Karpas-422 (cell line): ENCODE measurements at regions not wholly inside any gene's neighbourhood (a gene's known extent, or its start where the extent isn't known, plus 50 kb on each side); places are given as distances from the start of the nearest gene placed in this dataset.

Experiments
- DNase-seq: peaks from one replicate; pipeline ENCODE4 v3.0.0-alpha.2; 2015
- H2AFZ ChIP-seq: fragments of 200-600 bp; sonication (generic); 2 replicates; pipeline ENCODE4 v1.6.1; 2014; ENCODE audit warnings: antibody characterized with exemption, low read length, mixed read lengths
- H3K27ac ChIP-seq: fragments of 200-600 bp; sonication (generic); 2 replicates; pipeline ENCODE4 v1.5.1; 2014; ENCODE audit warnings: mild to moderate bottlenecking, low read length, moderate library complexity
- H3K27me3 ChIP-seq: fragments of 200-600 bp; sonication (generic); 2 replicates; pipeline ENCODE4 v1.6.1; 2014; ENCODE audit warnings: low read length, mixed read lengths
- H3K36me3 ChIP-seq: fragments of 200-600 bp; sonication (generic); 2 replicates; pipeline ENCODE4 v1.6.1; 2014; ENCODE audit warnings: low read length, mixed read lengths; ENCODE audit not compliant: insufficient read depth
- H3K4me1 ChIP-seq: fragments of 200-600 bp; sonication (generic); 2 replicates; pipeline ENCODE4 v1.6.1; 2014; ENCODE audit warnings: mild to moderate bottlenecking, low read length, mixed read lengths
- H3K4me2 ChIP-seq: fragments of 200-600 bp; sonication (generic); 2 replicates; pipeline ENCODE4 v1.6.1; 2014; ENCODE audit warnings: low read length, low read depth, mild to moderate bottlenecking; ENCODE audit not compliant: poor library complexity, severe bottlenecking
- H3K4me3 ChIP-seq: fragments of 200-600 bp; sonication (generic); 2 replicates; pipeline ENCODE4 v1.5.1; 2014; ENCODE audit warnings: mild to moderate bottlenecking, antibody characterized with exemption, low read length, mixed read lengths
- H3K79me2 ChIP-seq: fragments of 200-600 bp; sonication (generic); 2 replicates; pipeline ENCODE4 v1.6.1; 2014; ENCODE audit warnings: mild to moderate bottlenecking, low read length, mixed read lengths
- H3K9ac ChIP-seq: fragments of 200-600 bp; sonication (generic); 2 replicates; pipeline ENCODE4 v1.6.0; 2014; ENCODE audit warnings: low read length
- H3K9me2 ChIP-seq: fragments of 200-600 bp; sonication (generic), shearing (Covaris generic); replicated peaks from 2 replicates; pipeline ENCODE4 v1.6.0; 2014; ENCODE audit warnings: mild to moderate bottlenecking, low read length, moderate library complexity; ENCODE audit not compliant: insufficient read depth
- H3K9me3 ChIP-seq: fragments of 300-700, 200-600 bp; sonication (generic); 2 replicates; pipeline ENCODE4 v1.6.1; 2014; ENCODE audit warnings: low read length, mixed read lengths
- H4K20me1 ChIP-seq: fragments of 200-600 bp; sonication (generic); 2 replicates; pipeline ENCODE4 v1.6.1; 2014; ENCODE audit warnings: mild to moderate bottlenecking, antibody characterized with exemption, low read length, low read depth; ENCODE audit not compliant: insufficient read depth

DNA sequence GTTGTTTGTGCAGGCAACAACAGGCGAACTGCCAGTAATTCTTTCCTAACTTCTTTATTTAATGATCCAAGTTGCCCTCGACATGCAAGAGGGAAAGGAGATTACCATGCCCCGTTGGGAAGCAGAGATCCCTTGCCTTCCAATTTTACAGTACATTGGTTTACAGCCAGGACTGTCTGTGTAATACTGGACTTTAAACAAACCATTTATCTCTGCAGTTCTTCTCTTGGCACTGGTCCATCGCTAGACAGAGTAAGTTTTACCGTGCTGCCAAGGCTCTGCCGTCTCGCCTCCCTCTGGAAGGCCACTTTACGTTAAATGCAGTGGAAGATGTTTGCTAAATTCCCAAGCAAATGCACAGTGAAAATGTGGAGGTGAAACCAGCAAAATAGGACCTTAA lies 660.3 kb upstream of the PRKX start:
- H3K9ac ChIP-seq, result no peak overlapping the region
- H2AFZ ChIP-seq, result no peak overlapping the region
- no peaks in the 10 kb centered on the region for H3K36me3 ChIP-seq

DNA sequence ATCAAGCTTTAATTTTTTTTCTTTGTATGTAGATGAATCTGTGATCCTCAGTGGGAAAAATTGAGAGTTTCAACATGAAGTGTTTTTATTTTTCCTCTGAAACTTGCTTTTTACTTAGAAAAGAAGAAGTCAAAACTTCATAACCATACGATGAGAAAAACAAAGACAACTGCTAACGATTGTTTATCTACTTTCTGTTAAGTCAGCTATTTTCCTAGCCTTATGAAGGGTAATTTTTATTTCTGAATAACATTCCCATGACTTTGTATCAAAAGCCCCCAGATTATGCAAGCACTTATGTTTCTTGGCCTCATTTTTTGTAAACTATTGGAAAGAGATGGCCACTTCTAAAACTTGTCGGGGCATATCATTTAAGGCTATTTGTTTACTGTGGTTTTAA lies 645.1 kb upstream of the PRKX start:
- Histone ChIP-seq H3K9me2 (no peaks in the 10 kb centered on the region), H3K79me2 (no peaks in the 10 kb centered on the region), H3K36me3 (no peaks in the 10 kb centered on the region), H3K4me3 (no peak overlapping the region), H2AFZ (no peak overlapping the region), H3K27me3 (no peaks in the 10 kb centered on the region), H3K4me2 (no peak overlapping the region), H3K9ac (no peak overlapping the region), H4K20me1 (no peaks in the 10 kb centered on the region), H3K27ac (no peak overlapping the region), H3K4me1 (no peaks in the 10 kb centered on the region), H3K9me3 (no peaks in the 10 kb centered on the region)
- no peak for DNase-seq

More for the DNA sequence above, 660.3 kb upstream of the PRKX start:
- no peaks in the 10 kb centered on the region for H4K20me1 ChIP-seq
- H3K4me3 ChIP-seq, result no peak overlapping the region
- no peaks in the 10 kb centered on the region for H3K9me3 ChIP-seq
- no peak for DNase-seq
- no peak overlapping the region for H3K4me2 ChIP-seq
- no peaks in the 10 kb centered on the region for H3K9me2 ChIP-seq
- H3K27me3 ChIP-seq, result 0 out of 2 replicates have a peak, but pooled peaks cover 3% of the 10 kb centered on the region
- H3K4me1 ChIP-seq, result no peaks in the 10 kb centered on the region
- no peaks in the 10 kb centered on the region for H3K79me2 ChIP-seq
- no peak overlapping the region for H3K27ac ChIP-seq

DNA sequence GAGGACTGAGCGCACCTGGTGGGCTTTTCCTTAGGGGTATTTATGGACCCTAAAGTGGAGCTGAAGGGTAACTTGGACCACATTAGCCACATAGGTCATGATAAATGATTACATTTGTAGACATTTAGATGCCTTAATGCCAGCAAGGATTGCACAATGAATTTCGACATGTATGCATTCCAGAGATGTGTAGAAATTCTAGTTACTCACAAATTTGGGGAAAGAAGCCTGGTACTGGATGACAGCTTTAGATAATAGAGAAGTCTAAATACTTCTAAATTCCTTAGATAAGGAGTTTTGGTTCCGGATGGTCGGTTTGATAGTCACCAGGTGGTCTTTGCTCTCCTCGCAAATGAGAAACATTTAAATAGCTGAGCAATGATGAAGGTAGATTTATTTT lies 609.5 kb upstream of the PRKX start:
- Histone ChIP-seq H3K4me1 (peaks cover 9% of the 10 kb centered on the region), H3K9me2 (no peaks in the 10 kb centered on the region), H3K4me2 (no peak overlapping the region), H3K4me3 (no peak overlapping the region), H3K27me3 (no peaks in the 10 kb centered on the region; the same call in 1 of the 2 replicates), H3K9ac (no peak overlapping the region), H3K36me3 (no peaks in the 10 kb centered on the region), H2AFZ (no peak overlapping the region), H4K20me1 (no peaks in the 10 kb centered on the region), H3K27ac (no peak overlapping the region), H3K79me2 (no peaks in the 10 kb centered on the region), H3K9me3 (no peaks in the 10 kb centered on the region)
- DNase-seq, result no peak

DNA sequence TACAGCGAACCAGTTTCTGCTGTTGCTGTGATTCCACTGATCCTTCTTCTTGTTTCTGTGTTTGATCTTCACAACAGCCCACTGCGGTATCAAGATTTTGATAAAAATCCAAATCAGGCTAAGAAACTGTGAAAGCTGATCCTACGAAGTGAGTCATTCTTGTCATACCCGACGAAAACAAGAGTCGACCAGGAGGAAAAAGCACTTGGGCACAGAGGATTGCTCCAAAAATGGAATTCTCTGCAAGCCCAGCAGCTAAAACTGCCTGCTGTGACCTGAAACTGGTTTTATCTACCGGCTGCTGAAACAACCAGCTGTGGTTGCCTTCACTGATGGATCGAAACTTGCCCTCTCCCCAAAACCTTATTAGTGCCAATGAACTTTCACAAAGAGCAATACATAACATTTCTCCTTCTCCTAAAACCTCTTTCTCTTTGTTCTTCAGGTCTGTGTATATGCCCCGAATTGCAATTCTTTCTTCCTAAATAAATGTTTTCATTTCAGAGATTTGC lies 607.0 kb upstream of the PRKX start:
- H4K20me1 ChIP-seq, result no peaks in the 10 kb centered on the region
- peaks cover 9% of the 10 kb centered on the region for H3K4me1 ChIP-seq
- no peaks in the 10 kb centered on the region for H3K79me2 ChIP-seq
- H3K9me3 ChIP-seq, result no peaks in the 10 kb centered on the region
- H3K9me2 ChIP-seq, result no peaks in the 10 kb centered on the region
- no peak for DNase-seq
- no peaks in the 10 kb centered on the region for H3K36me3 ChIP-seq
- no peaks in the 10 kb centered on the region; the same call in 1 of the 2 replicates for H3K27me3 ChIP-seq
- no peak overlapping the region for H3K27ac ChIP-seq
- H3K4me3 ChIP-seq, result no peak overlapping the region
- H3K9ac ChIP-seq, result no peak overlapping the region
- H3K4me2 ChIP-seq, result no peak overlapping the region
- no peak overlapping the region for H2AFZ ChIP-seq

DNA sequence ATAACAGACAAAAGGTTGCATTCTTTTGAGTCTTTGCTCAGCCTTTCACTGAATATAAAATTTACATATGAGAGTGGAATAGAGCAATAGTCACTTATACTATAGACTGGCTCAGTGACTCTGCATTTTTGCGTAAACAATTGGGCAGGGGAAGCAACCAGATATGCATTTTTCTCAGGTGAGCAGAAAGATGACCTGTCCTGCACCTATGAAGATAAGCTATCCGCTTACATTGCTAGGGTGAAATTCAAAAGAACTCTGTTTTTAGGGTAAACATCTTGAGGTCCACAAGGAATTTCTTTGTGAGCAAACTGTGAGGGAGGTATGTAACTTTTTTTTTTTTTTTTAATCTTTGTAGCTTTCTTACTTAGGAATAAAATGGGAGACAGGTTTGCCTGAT lies 602.4 kb upstream of the PRKX start:
- Histone ChIP-seq H3K9me2 (no peaks in the 10 kb centered on the region), H3K9ac (no peak overlapping the region), H3K9me3 (no peaks in the 10 kb centered on the region), H3K36me3 (no peaks in the 10 kb centered on the region), H4K20me1 (no peaks in the 10 kb centered on the region), H3K4me3 (no peak overlapping the region), H3K4me1 (no peaks in the 10 kb centered on the region), H2AFZ (no peak overlapping the region), H3K27me3 (no peaks in the 10 kb centered on the region), H3K79me2 (no peaks in the 10 kb centered on the region), H3K27ac (no peak overlapping the region), H3K4me2 (no peak overlapping the region)
- no peak for DNase-seq

DNA sequence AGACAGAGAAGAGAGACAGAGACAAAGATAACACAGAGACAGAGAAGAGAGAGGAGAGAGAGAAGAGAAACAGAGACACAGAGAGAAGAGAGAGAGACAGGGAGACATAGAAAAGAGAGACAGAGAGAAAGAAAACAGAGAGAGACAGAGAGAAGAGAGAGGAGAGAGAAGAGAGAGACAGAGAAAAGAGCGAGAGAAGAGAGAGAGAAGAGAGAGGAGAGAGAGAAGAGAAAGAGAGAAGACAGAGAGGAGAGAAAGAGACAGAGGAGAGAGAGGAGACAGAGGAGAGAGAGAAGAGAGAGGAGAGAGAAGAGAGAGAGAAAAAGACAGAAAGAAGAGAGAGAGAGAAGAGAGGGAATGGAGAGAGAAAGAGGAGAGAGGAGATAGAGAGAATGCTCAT lies 601.1 kb upstream of the PRKX start:
- Histone ChIP-seq H3K9ac (no peak overlapping the region), H3K79me2 (no peaks in the 10 kb centered on the region), H3K4me1 (no peaks in the 10 kb centered on the region), H3K4me2 (no peak overlapping the region), H3K36me3 (no peaks in the 10 kb centered on the region), H3K27me3 (no peaks in the 10 kb centered on the region), H4K20me1 (no peaks in the 10 kb centered on the region), H3K9me3 (no peaks in the 10 kb centered on the region), H3K9me2 (no peaks in the 10 kb centered on the region), H2AFZ (no peak overlapping the region), H3K27ac (no peak overlapping the region), H3K4me3 (no peak overlapping the region)
- DNase-seq, result no peak

DNA sequence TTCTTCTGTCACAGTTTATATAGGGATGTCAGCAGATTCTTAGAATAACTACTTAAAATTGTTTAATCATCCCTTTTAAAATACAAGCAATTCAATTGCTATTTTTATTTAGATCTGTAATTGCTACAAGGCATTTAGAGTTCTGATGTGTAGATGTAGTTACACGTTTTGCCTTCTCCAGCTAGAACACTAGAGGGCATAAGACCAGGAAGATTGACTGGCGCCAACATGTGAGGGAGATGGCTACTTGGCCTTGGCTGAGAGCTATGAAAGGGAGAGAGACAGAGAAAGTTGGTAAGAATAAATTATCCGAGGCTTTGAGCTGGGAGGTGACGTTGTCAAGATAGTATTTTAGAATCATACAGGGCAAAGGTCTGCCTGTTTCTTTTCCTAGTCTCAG lies 563.7 kb upstream of the PRKX start:
- no peak overlapping the region for H3K4me3 ChIP-seq
- no peaks in the 10 kb centered on the region for H3K9me2 ChIP-seq
- H3K9ac ChIP-seq, result no peak overlapping the region
- H4K20me1 ChIP-seq, result no peaks in the 10 kb centered on the region
- H2AFZ ChIP-seq, result no peak overlapping the region
- no peak overlapping the region for H3K4me2 ChIP-seq
- H3K27ac ChIP-seq, result no peak overlapping the region
- peaks cover 5% of the 10 kb centered on the region; the same call in 1 of the 2 replicates for H3K4me1 ChIP-seq
- no peaks in the 10 kb centered on the region for H3K36me3 ChIP-seq
- DNase-seq, result peak; percentile 86
- H3K79me2 ChIP-seq, result no peaks in the 10 kb centered on the region
- no peaks in the 10 kb centered on the region for H3K27me3 ChIP-seq
- no peaks in the 10 kb centered on the region for H3K9me3 ChIP-seq

DNA sequence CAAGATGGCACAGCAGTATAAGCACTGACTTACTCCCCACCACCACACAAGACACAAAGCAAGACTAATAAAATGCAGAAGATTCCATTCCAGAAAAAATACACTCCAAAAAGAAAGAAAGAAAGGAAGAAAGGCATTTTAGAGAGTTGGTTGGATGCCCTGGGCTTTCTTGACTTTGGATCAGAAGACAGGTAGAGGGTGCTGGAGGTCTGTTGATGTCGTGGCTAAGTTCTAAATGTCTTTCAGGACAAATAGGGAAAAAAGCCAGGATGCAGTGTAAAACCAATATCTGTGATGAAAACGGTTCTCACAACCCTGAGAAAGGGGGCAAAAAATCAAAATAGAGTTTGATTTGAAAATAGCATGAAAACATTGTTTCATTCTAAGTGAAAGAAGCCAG lies 555.2 kb upstream of the PRKX start:
- H3K4me2 ChIP-seq, result no peak overlapping the region
- no peaks in the 10 kb centered on the region for H3K79me2 ChIP-seq
- no peak overlapping the region for H2AFZ ChIP-seq
- no peaks in the 10 kb centered on the region for H3K4me1 ChIP-seq
- H3K4me3 ChIP-seq, result no peak overlapping the region
- H3K27me3 ChIP-seq, result no peaks in the 10 kb centered on the region
- no peaks in the 10 kb centered on the region for H3K9me2 ChIP-seq
- no peak overlapping the region for H3K9ac ChIP-seq
- H3K9me3 ChIP-seq, result no peaks in the 10 kb centered on the region
- H3K27ac ChIP-seq, result no peak overlapping the region
- no peaks in the 10 kb centered on the region for H4K20me1 ChIP-seq
- H3K36me3 ChIP-seq, result no peaks in the 10 kb centered on the region
- DNase-seq, result no peak

DNA sequence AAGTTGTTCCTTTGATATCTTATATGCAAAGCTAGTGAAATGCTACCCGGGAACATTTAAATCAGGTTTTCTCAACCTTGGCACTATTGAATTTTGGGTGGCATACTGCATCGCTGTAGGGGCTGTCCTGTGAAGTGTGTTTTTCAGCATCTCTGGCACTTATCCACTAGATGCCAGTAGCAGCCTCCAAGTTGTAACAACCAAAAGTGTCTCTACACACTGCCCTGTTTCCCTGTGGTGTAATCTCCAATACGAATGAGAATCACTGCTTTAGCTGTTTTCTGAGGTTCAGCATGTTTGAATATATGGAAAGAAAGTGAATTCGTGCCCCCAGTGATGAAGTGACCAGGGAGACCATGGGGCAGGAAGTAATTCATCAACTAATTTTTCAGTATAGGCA lies 551.6 kb upstream of the PRKX start:
- no peaks in the 10 kb centered on the region for H3K9me2 ChIP-seq
- no peak for DNase-seq
- H3K4me3 ChIP-seq, result no peak overlapping the region
- no peak overlapping the region for H3K9ac ChIP-seq
- peaks cover 14% of the 10 kb centered on the region for H3K4me1 ChIP-seq
- H3K79me2 ChIP-seq, result no peaks in the 10 kb centered on the region
- no peak overlapping the region for H3K4me2 ChIP-seq
- H3K36me3 ChIP-seq, result no peaks in the 10 kb centered on the region
- no peaks in the 10 kb centered on the region for H3K27me3 ChIP-seq
- no peak overlapping the region for H3K27ac ChIP-seq
- no peaks in the 10 kb centered on the region for H3K9me3 ChIP-seq
- H4K20me1 ChIP-seq, result no peaks in the 10 kb centered on the region
- H2AFZ ChIP-seq, result no peak overlapping the region
